Effector memory CD4-positive, alpha-beta T cell (primary cell): ENCODE measurements at regions not wholly inside any gene's neighbourhood (a gene's known extent, or its start where the extent isn't known, plus 50 kb on each side); places are given as distances from the start of the nearest gene placed in this dataset.

ENCODE experiments used
- DNase-seq, 3 donors: peaks; one replicate each; pipeline ENCODE4 v3.0.0-alpha.2; 2020
- H3K27ac ChIP-seq: 2 replicates; pipeline ENCODE4 v1.7.0; 2013; ENCODE audit warnings: mild to moderate bottlenecking, low read length, moderate library complexity; ENCODE audit not compliant: insufficient read depth, poor library complexity, severe bottlenecking
- H3K27me3 ChIP-seq: replicated peaks from 2 replicates; pipeline ENCODE4 v1.7.0; 2013; ENCODE audit warnings: mild to moderate bottlenecking, low read length; ENCODE audit not compliant: insufficient read depth, control insufficient read depth, poor library complexity, severe bottlenecking
- H3K36me3 ChIP-seq: 2 replicates; pipeline ENCODE4 v1.7.0; 2013; ENCODE audit warnings: mild to moderate bottlenecking, low read length, moderate library complexity; ENCODE audit not compliant: control insufficient read depth, insufficient read depth
- H3K4me1 ChIP-seq: 2 replicates; pipeline ENCODE4 v1.7.0; 2013; ENCODE audit warnings: low read length, mild to moderate bottlenecking; ENCODE audit not compliant: control insufficient read depth, insufficient read depth, poor library complexity, severe bottlenecking
- H3K4me3 ChIP-seq: 2 replicates; pipeline ENCODE4 v1.7.0; 2013; ENCODE audit warnings: low read length, low read depth, mild to moderate bottlenecking; ENCODE audit not compliant: insufficient read depth, poor library complexity, severe bottlenecking
- H3K9me3 ChIP-seq: 2 replicates; pipeline ENCODE4 v1.7.0; 2013; ENCODE audit warnings: mild to moderate bottlenecking, low read length, moderate library complexity; ENCODE audit not compliant: control insufficient read depth

GRCh38 chr5:14090755-14091154 is 52.4 kb upstream of the TRIO start:
- Histone ChIP-seq H3K27me3 (no peaks in the 10 kb centered on the region), H3K27ac (no peak overlapping the region), H3K36me3 (no peaks in the 10 kb centered on the region), H3K9me3 (no peaks in the 10 kb centered on the region), H3K4me3 (no peak overlapping the region), H3K4me1 (no peaks in the 10 kb centered on the region)
- no peak for DNase-seq

- no peak for DNase-seq
- Histone ChIP-seq H3K9me3 (no peaks in the 10 kb centered on the region), H3K36me3 (no peaks in the 10 kb centered on the region), H3K27me3 (no peaks in the 10 kb centered on the region), H3K4me3 (no peak overlapping the region), H3K27ac (no peak overlapping the region), H3K4me1 (no peaks in the 10 kb centered on the region)
These were observed 52.9 kb upstream of the TRIO start for GRCh38 chr5:14090290-14090689.

- Histone ChIP-seq H3K36me3 (no peaks in the 10 kb centered on the region), H3K9me3 (no peaks in the 10 kb centered on the region), H3K4me3 (no peak overlapping the region), H3K27me3 (no peaks in the 10 kb centered on the region), H3K27ac (no peak overlapping the region), H3K4me1 (no peaks in the 10 kb centered on the region)
- DNase-seq: no peak
These were observed 53.9 kb upstream of the TRIO start for GRCh38 chr5:14089198-14089597.

GRCh38 chr5:14086261-14086660 is 56.9 kb upstream of the TRIO start:
- Histone ChIP-seq H3K27ac (no peak overlapping the region), H3K27me3 (no peaks in the 10 kb centered on the region), H3K4me1 (no peaks in the 10 kb centered on the region), H3K4me3 (no peak overlapping the region), H3K9me3 (no peaks in the 10 kb centered on the region), H3K36me3 (no peaks in the 10 kb centered on the region)
- no peak for DNase-seq

GRCh38 chr5:14082973-14083372 is 60.2 kb upstream of the TRIO start:
- Histone ChIP-seq H3K4me1 (no peaks in the 10 kb centered on the region), H3K27me3 (no peaks in the 10 kb centered on the region)

GRCh38 chr5:14082523-14082922 is 60.6 kb upstream of the TRIO start:
- DNase-seq: no peak
- no peak overlapping the region for H3K4me3 ChIP-seq
- H3K9me3 ChIP-seq: no peaks in the 10 kb centered on the region
- H3K27ac ChIP-seq: no peak overlapping the region
- H3K36me3 ChIP-seq: no peaks in the 10 kb centered on the region
- H3K27me3 ChIP-seq: no peaks in the 10 kb centered on the region
- no peaks in the 10 kb centered on the region for H3K4me1 ChIP-seq

More at GRCh38 chr5:14082973-14083372, 60.2 kb upstream of the TRIO start:
- Histone ChIP-seq H3K27ac (no peak overlapping the region), H3K4me3 (no peak overlapping the region), H3K36me3 (no peaks in the 10 kb centered on the region), H3K9me3 (no peaks in the 10 kb centered on the region)
- DNase-seq: no peak

GRCh38 chr5:14081791-14082190 is 61.4 kb upstream of the TRIO start:
- DNase-seq: no peak
- H3K27ac ChIP-seq: no peak overlapping the region
- no peaks in the 10 kb centered on the region for H3K36me3 ChIP-seq
- H3K9me3 ChIP-seq: no peaks in the 10 kb centered on the region
- no peaks in the 10 kb centered on the region for H3K27me3 ChIP-seq
- no peaks in the 10 kb centered on the region for H3K4me1 ChIP-seq
- no peak overlapping the region for H3K4me3 ChIP-seq

GRCh38 chr5:14078716-14079115 is 64.4 kb upstream of the TRIO start:
- H3K36me3 ChIP-seq: no peaks in the 10 kb centered on the region
- no peaks in the 10 kb centered on the region for H3K9me3 ChIP-seq
- no peak overlapping the region for H3K27ac ChIP-seq
- no peaks in the 10 kb centered on the region for H3K4me1 ChIP-seq
- H3K27me3 ChIP-seq: no peaks in the 10 kb centered on the region
- no peak for DNase-seq
- no peak overlapping the region for H3K4me3 ChIP-seq

GRCh38 chr5:14077501-14077900 is 65.6 kb upstream of the TRIO start:
- no peaks in the 10 kb centered on the region for H3K9me3 ChIP-seq
- H3K36me3 ChIP-seq: no peaks in the 10 kb centered on the region
- no peak overlapping the region for H3K4me3 ChIP-seq
- H3K27me3 ChIP-seq: no peaks in the 10 kb centered on the region
- no peak overlapping the region for H3K27ac ChIP-seq
- no peak for DNase-seq
- H3K4me1 ChIP-seq: no peaks in the 10 kb centered on the region

- H3K4me3 ChIP-seq: no peak overlapping the region
- H3K27me3 ChIP-seq: no peaks in the 10 kb centered on the region
- H3K4me1 ChIP-seq: no peaks in the 10 kb centered on the region
- no peaks in the 10 kb centered on the region for H3K36me3 ChIP-seq
- no peak overlapping the region for H3K27ac ChIP-seq
- DNase-seq: no peak
- H3K9me3 ChIP-seq: no peaks in the 10 kb centered on the region
These were observed 66.6 kb upstream of the TRIO start for GRCh38 chr5:14076561-14076960.

- Histone ChIP-seq H3K27ac (no peak overlapping the region), H3K4me3 (no peak overlapping the region), H3K9me3 (no peaks in the 10 kb centered on the region)
These were observed 67.2 kb upstream of the TRIO start for GRCh38 chr5:14075937-14076336.

More at GRCh38 chr5:14075937-14076336, 67.2 kb upstream of the TRIO start:
- H3K4me1 ChIP-seq: no peaks in the 10 kb centered on the region
- no peaks in the 10 kb centered on the region for H3K27me3 ChIP-seq
- H3K36me3 ChIP-seq: no peaks in the 10 kb centered on the region
- DNase-seq: no peak
